Neutrophil (primary cell): ENCODE measurements at regions not wholly inside any gene's neighbourhood (a gene's known extent, or its start where the extent isn't known, plus 50 kb on each side); places are given as distances from the start of the nearest gene placed in this dataset.
"Not testable (repeated sequence)": the region's sequence is repeated elsewhere in the genome, so short reads cannot be mapped to it uniquely, and the experiment has no call there.

ENCODE experiments used
- H3K27ac ChIP-seq: fragments of 200-600 bp; sonication (generic); 2 replicates; pipeline ENCODE4 v1.5.1; 2016; ENCODE audit warnings: mild to moderate bottlenecking, moderate library complexity
- H3K27me3 ChIP-seq: fragments of 200-600 bp; sonication (generic); 2 replicates; pipeline ENCODE4 v1.6.0; 2016; ENCODE audit warnings: mild to moderate bottlenecking
- H3K36me3 ChIP-seq: fragments of 200-600 bp; sonication (generic); 2 replicates; pipeline ENCODE4 v1.5.1; 2017
- H3K4me1 ChIP-seq, 2 experiments: fragments of 200-600 bp in 1 of 2; sonication (generic) in 1 of 2; 1 replicate in 1 of 2; 2 replicates in 1 of 2; pipeline versions ENCODE4 v1.5.1 to v1.6.1; 2013 to 2016; ENCODE audit warnings: low read depth in 1 of 2, low read length in 1 of 2, mild to moderate bottlenecking in 1 of 2, moderate library complexity in 1 of 2; ENCODE audit not compliant: control insufficient read depth in 1 of 2, insufficient read depth in 1 of 2
- H3K4me3 ChIP-seq, 2 experiments: fragments of 200-600 bp in 1 of 2; sonication (generic) in 1 of 2; 1 replicate in 1 of 2; 2 replicates in 1 of 2; pipeline ENCODE4 v1.5.1; 2013 to 2016; ENCODE audit warnings: low read depth in 1 of 2, low read length in 1 of 2, mild to moderate bottlenecking in 1 of 2, moderate library complexity in 1 of 2
- H3K9me3 ChIP-seq: fragments of 200-600 bp; sonication (generic); 2 replicates; pipeline ENCODE4 v1.5.1; 2016
- CTCF ChIP-seq: fragments of 200-600 bp; sonication (generic); IDR thresholded peaks from 2 replicates; pipeline ENCODE4 v1.5.1; 2016; ENCODE audit warnings: antibody characterized with exemption

- no peaks in the 10 kb centered on the region for H3K9me3 ChIP-seq
- no peak overlapping the region for H3K4me3 ChIP-seq
- no peak overlapping the region for H3K27ac ChIP-seq
- no peaks in the 10 kb centered on the region for H3K36me3 ChIP-seq
- TF ChIP-seq CTCF = no peak
- H3K27me3 ChIP-seq = no peaks in the 10 kb centered on the region
- H3K4me1 ChIP-seq = no peaks in the 10 kb centered on the region
Observed at GRCh38 chr7:68074242-68074641, 1077.6 kb downstream of the TYW1 start.

GRCh38 chr7:68078157-68078710, 1081.6 kb downstream of the TYW1 start:
- Histone ChIP-seq H3K4me1 (no peaks in the 10 kb centered on the region), H3K27ac (no peak overlapping the region), H3K9me3 (no peaks in the 10 kb centered on the region), H3K27me3 (no peaks in the 10 kb centered on the region), H3K4me3 (no peak overlapping the region), H3K36me3 (no peaks in the 10 kb centered on the region)
- TF ChIP-seq CTCF = no peak

- not testable (repeated sequence) for H3K27ac ChIP-seq, H3K36me3 ChIP-seq, H3K4me3 ChIP-seq, H3K4me1 ChIP-seq, H3K9me3 ChIP-seq, H3K27me3 ChIP-seq
Observed at GRCh38 chr7:68082066-68082960, 1085.7 kb downstream of the TYW1 start.

- not testable (repeated sequence) for H3K36me3 ChIP-seq, H3K27me3 ChIP-seq, H3K4me3 ChIP-seq, H3K27ac ChIP-seq, H3K4me1 ChIP-seq, H3K9me3 ChIP-seq
Observed at GRCh38 chr7:68082961-68083657, 1086.5 kb downstream of the TYW1 start.

- no peaks in the 10 kb centered on the region for H3K9me3 ChIP-seq
Observed at GRCh38 chr7:68087401-68087800, 1090.8 kb downstream of the TYW1 start.

DNA sequence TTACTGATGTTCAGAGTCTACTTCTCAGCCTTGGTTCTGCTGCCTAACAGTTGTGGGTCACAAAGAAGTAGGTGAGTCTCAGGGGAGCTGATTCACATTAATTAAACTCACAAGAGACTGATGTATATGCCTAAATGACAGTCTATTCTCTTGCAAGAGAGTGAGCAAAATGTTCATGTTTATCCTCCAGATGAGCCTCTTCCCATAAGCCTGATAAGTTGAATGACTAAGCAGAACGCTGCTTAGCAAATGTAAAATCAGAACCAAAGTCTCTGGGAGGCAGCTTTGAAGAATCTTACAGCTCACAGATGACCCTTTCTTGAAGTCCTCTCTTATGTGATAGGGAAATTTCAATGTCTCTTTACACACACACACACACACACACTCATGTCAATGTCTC, 1092.2 kb downstream of the TYW1 start:
- no peak overlapping the region for H3K4me3 ChIP-seq
- no peaks in the 10 kb centered on the region for H3K9me3 ChIP-seq
- H3K36me3 ChIP-seq = no peaks in the 10 kb centered on the region
- H3K4me1 ChIP-seq = no peaks in the 10 kb centered on the region
- no peaks in the 10 kb centered on the region for H3K27me3 ChIP-seq
- H3K27ac ChIP-seq = no peak overlapping the region
- TF ChIP-seq CTCF = no peak

More at GRCh38 chr7:68087401-68087800, 1090.8 kb downstream of the TYW1 start:
- H3K27me3 ChIP-seq = no peaks in the 10 kb centered on the region
- H3K36me3 ChIP-seq = no peaks in the 10 kb centered on the region
- H3K4me3 ChIP-seq = no peak overlapping the region
- no peak overlapping the region for H3K27ac ChIP-seq
- TF ChIP-seq CTCF = no peak
- no peaks in the 10 kb centered on the region for H3K4me1 ChIP-seq

GRCh38 chr7:68090256-68090655, 1093.6 kb downstream of the TYW1 start:
- not testable (repeated sequence) for H3K4me3 ChIP-seq, H3K27me3 ChIP-seq, H3K27ac ChIP-seq, H3K4me1 ChIP-seq, H3K36me3 ChIP-seq, H3K9me3 ChIP-seq
